GM10248 (cell line): ENCODE measurements at regions not wholly inside any gene's neighbourhood (a gene's known extent, or its start where the extent isn't known, plus 50 kb on each side); places are given as distances from the start of the nearest gene placed in this dataset.

Source experiments
- CTCF ChIA-PET: fragments of 300-600 bp; sonication (Branson Sonifier 250); formaldehyde crosslinking; extraction: SDS; loops from one replicate; lab custom pipeline; 2021; ENCODE audit warnings: antibody characterized with exemption; lab: Yijun Ruan, JAX
- POLR2A ChIA-PET: fragments of 350-650 bp; sonication (Branson Sonifier 250); formaldehyde crosslinking; extraction: SDS; loops from one replicate; lab custom pipeline; 2020; ENCODE audit warnings: antibody characterized with exemption; lab: Yijun Ruan, JAX
- DNase-seq: peaks from one replicate; pipeline ENCODE4 v3.0.0; 2012; ENCODE audit errors: extremely low spot score
- TF ChIP-seq, protein P1 (sequence below): IDR thresholded peaks from 2 replicates; pipeline ENCODE4 v1.5.1; 2012; ENCODE audit warnings: mild to moderate bottlenecking, low read depth; ENCODE audit errors: extremely low read depth, missing control alignments, control extremely low read depth

DNA sequence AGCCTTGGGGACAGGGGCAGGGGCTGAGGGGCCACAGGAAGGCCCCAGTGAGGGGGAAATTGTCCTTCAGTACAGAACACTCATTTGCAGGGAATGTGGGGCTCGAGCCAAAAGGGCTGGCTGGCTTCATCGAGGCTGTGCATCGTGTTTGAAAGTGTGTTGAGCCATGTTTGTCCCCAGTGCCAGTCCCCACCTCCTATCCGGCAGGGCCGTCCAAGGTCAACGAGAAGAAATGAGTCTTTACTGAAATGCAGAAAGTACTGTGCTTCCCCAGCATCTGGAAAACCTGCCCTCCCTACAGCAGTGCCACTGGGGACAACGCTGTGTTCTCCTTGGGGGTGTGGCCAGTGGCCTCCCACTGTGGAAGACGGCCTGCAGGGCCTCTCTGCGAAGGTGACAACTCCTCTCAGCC is 214.1 kb downstream of the KLF6 start:
- CTCF ChIA-PET = no interaction called here
- POLR2A ChIA-PET = no interaction called here
- DNase-seq = no peak
- TF ChIP-seq, protein P1, sequence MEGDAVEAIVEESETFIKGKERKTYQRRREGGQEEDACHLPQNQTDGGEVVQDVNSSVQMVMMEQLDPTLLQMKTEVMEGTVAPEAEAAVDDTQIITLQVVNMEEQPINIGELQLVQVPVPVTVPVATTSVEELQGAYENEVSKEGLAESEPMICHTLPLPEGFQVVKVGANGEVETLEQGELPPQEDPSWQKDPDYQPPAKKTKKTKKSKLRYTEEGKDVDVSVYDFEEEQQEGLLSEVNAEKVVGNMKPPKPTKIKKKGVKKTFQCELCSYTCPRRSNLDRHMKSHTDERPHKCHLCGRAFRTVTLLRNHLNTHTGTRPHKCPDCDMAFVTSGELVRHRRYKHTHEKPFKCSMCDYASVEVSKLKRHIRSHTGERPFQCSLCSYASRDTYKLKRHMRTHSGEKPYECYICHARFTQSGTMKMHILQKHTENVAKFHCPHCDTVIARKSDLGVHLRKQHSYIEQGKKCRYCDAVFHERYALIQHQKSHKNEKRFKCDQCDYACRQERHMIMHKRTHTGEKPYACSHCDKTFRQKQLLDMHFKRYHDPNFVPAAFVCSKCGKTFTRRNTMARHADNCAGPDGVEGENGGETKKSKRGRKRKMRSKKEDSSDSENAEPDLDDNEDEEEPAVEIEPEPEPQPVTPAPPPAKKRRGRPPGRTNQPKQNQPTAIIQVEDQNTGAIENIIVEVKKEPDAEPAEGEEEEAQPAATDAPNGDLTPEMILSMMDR = no peak

DNA sequence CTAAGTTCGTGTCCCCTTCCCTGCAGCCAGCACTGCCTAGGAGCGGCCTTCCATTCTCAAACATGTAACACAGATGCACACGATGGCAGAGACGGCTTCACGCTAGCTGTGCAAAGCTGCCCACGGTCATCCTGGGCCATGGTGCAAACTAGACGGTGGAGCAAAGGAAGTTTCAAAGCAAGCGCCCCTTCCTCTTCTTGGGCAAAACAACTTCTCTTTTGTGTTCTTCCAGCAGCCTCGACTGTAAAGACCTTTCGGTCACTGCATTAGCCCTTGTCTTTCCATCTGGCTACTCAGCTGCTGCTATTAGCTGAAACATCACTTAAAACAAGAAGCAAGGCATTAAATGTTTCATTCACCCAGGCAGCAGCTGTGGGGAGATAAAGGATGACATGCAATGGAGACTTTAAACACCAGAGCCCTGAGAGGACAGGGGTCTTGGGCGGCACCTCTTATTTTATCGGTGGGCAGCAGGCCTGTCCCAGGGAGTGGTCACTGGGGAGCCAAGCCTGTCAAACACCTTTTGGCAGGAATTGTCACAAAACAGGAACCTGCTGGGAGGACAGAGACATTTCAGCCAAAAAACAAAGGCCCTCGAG is 214.8 kb downstream of the KLF6 start:
- no peak for DNase-seq
- CTCF ChIA-PET = no interaction called here
- POLR2A ChIA-PET = no interaction called here
- TF ChIP-seq, protein P1 = no peak

DNA sequence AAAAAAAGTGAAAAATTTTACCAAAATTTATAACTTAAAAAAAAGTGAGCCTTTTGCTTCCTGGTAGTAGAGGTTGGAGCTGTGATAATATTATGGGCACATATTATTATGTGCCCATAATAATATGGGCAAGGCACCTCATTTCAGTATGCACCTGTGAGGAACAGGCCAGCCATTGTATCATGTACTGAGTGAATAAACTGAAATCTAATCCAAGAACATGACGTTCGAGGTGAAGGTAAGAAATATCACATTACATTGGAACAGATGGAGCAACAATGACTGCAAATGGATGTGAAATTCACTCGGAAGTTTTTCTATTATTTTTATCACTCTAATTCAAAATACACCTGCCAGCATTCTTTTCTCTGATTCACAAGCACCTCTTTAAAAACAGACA is 216.0 kb downstream of the KLF6 start:
- CTCF ChIA-PET = no interaction called here
- POLR2A ChIA-PET = no interaction called here
- DNase-seq = no peak
- TF ChIP-seq, protein P1 = no peak

DNA sequence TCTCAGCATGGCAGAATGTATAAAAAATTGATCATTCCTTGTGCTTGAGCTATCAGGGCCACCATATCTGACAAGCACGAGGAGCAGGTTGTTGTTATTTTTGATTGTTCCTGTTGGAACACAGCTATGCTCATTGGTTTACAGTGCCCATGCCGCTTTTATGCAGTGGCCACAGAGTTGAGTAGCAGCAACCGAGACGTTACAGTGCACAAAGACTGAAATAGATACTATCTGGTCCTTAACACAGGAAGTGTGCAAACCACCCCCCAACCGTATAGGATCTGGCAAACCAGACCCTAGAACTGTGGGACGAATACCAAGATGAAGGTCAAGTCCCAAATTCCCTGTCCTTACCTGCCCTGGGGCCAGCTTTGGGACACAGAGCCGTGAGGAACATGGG is 216.6 kb downstream of the KLF6 start:
- DNase-seq = no peak
- TF ChIP-seq, protein P1 = no peak
- CTCF ChIA-PET = no interaction called here
- POLR2A ChIA-PET = no interaction called here

DNA sequence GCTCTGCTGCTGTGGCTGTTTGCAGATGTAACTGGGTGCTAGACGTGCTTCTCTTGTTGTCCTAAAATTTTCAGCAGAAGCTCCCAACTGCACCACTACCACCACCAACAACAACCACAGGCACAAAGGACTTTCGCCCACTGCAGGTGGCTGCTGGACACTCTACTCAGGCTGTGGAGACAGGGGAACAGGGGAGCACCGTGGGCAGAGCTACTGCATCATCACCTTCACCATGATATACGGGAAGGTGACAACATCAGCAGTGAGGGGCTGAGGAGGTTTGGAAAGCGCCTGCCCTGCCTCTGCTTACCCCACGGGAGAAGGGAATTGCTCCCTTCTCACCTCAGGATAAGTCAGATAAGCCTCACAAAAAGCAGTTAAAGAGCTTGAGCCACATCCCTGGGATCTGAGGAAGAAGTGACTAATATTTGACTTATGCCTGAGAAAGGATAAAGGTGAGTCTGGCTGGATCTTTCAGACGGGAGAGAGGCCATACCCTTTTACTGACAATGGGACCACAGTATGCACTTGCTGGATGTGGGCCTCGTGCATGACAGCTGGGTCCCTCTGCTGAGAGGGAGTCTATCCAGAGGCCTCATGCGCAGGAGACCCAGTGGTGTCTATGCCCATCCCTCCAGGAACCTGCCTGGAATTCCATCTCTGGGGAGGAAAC is 217.6 kb downstream of the KLF6 start:
- ChIA-PET POLR2A (no interaction called here), CTCF (interaction anchor here (0.6 kb wide), 1 partner anchor 12 kb away, joined by 4 read pairs; no protein-coding TSS in a partner anchor)
- TF ChIP-seq, protein P1 = no peak
- DNase-seq = no peak

DNA sequence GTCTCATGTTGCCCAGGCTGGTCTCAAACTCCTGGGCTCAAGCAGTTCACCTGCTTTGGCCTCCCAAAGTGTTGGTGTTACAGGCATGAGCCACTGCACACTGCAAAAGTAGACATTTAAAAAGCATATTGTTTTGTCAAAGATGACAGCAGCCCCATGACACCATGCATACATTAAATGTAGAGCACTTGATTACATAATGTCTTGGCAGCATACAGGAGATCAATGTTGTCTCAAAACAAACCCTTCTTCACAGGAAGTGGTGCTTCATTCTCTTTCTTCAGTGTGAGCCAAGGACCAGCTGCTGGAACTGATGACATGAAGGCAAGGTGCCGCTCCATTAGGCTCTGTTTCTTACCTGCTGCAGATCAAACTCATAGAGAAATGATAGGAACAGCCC is 218.4 kb downstream of the KLF6 start:
- no peak for DNase-seq
- TF ChIP-seq, protein P1 = no peak
- POLR2A ChIA-PET = no interaction called here
- CTCF ChIA-PET = no interaction called here
